Stomach (tissue), 4 donors: ENCODE measurements at regions not wholly inside any gene's neighbourhood (a gene's known extent, or its start where the extent isn't known, plus 50 kb on each side); places are given as distances from the start of the nearest gene placed in this dataset.

Source experiments
- CTCF ChIP-seq, 7 experiments: fragments of 450-650 bp in 4 of 7; fragments of 200-600 bp in 3 of 7; sonication (generic) in 3 of 7; IDR thresholded peaks; one replicate each; pipeline ENCODE4 v1.5.1; 2016 to 2019; ENCODE audit warnings: antibody characterized with exemption in 7 of 7, control low read depth in 2 of 7, mild to moderate bottlenecking in 1 of 7
- POLR2A ChIP-seq, 4 donors: fragments of 450-650 bp; IDR thresholded peaks; one replicate each; pipeline ENCODE4 v1.6.1; 2016; ENCODE audit warnings: antibody characterized with exemption in 4 of 4, control low read depth in 2 of 4, mild to moderate bottlenecking in 1 of 4, moderate library complexity in 1 of 4
- POLR2AphosphoS5 ChIP-seq, 3 donors: sonication (generic); formaldehyde crosslinking; IDR thresholded peaks; one replicate each; pipeline ENCODE4 v1.6.1; 2016; ENCODE audit warnings: antibody characterized with exemption in 3 of 3

GRCh38 chr1:29548091-29548490, 311.8 kb downstream of the PTPRU start:
- TF ChIP-seq CTCF (IDR thresholded peaks at IDR 0.05) (no peak), POLR2A (IDR thresholded peaks at IDR 0.05) (no peak), POLR2AphosphoS5 (IDR thresholded peaks at IDR 0.05) (no peak)
